Ramos (cell line): ENCODE measurements at regions not wholly inside any gene's neighbourhood (a gene's known extent, or its start where the extent isn't known, plus 50 kb on each side); places are given as distances from the start of the nearest gene placed in this dataset.
"Not testable (repeated sequence)": the region's sequence is repeated elsewhere in the genome, so short reads cannot be mapped to it uniquely, and the experiment has no call there.

Experiments
- in situ Hi-C: fragments of 300-500 bp; cut with MboI; formaldehyde crosslinking; loops from one replicate; pipeline ENCODE4 v1.14.3; 2022; ENCODE audit warnings: low sequenced_read_pairs; ENCODE audit not compliant: unreplicated experiment

DNA sequence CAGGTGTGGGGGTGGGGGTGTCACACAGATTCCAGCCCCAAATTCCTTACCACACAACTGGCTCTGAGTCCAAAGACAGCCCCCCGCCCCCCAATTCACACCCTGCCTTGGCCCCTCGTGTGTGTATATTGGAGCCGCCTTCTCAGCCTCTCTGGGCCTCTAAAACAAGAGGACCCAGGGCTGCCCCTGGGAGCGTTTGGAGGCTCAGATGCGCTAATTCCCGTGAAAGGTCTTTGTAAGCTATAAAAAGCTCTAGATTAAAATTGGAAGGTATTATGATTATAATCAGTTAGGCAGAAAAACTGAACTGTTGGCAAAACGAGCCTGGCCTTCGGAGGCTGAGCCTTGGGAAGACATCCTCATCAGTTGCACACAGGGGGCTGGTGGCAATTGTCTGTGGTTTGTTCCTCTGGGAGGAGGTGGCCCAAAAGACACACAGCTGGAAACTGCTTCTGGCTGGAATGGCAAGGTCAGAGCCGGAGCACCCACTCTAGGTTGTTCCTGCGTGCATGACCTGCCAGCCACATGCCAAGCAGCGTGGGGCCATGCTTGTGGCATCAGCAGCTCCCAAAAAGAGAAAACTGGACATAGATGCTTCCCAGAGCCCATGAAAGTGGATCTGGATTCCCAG is 118.5 kb downstream of the PHETA1 start:
- in situ Hi-C loops: no loop called here

GRCh38 chr12:111249757-111250156 is 119.1 kb downstream of the PHETA1 start:
- in situ Hi-C loops: no loop called here

GRCh38 chr12:111249018-111249370 is 119.9 kb downstream of the PHETA1 start:
- in situ Hi-C loops: no loop called here

- in situ Hi-C loops: no loop called here
Observed at GRCh38 chr12:111248236-111249017, 120.5 kb downstream of the PHETA1 start.

DNA sequence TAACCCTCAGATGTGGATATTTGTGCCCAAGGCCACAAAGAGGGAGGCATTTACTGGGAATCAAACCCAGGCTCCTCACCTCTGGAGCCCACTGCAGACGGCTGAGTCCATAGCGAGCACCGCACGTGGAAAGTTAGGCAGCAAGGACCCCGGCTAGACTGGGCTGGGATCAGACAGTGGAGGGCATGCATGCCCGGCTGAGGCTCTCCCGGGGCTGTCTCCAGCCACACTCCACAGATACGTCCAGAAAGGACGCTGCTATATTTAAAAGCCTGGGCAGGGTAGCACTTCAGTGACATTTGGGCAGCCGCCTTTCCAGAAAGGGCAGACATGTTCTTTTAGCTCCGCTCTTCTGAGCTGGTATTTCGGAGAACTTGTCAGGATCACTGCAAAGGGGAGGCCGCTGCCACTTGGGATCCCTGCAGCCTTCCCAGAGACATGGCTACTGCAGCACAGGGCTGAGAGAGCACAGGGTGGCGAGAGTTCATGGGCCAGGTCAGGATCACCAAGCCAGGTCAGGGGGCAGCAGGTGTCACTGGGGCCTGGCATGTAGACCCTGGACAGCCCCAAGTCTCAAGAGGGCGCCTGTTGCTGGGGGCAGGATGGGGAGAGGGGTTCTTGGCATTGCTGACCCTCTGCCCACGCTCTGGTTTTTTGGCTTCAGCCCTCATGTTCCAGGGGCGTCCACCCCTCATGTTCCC is 121.7 kb downstream of the PHETA1 start:
- in situ Hi-C loops: no loop called here

- in situ Hi-C loops: no loop called here
Observed at GRCh38 chr12:111246477-111247011, 122.4 kb downstream of the PHETA1 start.

- in situ Hi-C loops: no loop called here
Observed at GRCh38 chr12:111245701-111246476, 123.0 kb downstream of the PHETA1 start.

DNA sequence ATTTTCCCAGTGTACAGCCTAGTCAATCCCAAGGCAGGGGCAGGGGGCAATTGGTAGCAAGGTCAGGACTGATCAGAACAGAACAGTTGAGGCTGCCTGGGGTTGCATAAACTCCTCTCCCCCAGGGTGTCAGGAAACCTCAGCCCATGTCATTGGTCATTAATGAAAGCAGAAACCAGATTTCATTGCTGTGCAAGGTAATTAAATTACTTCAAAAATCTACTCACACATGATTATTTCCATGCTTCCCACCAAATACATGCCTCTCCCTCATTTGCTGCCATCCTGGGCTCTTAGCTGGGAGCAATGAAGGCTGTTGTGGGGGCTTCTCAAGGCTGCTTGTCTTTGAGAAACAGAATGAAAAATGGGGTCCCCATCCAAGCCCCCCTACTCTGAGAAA is 124.2 kb downstream of the PHETA1 start:
- in situ Hi-C loops: no loop called here

DNA sequence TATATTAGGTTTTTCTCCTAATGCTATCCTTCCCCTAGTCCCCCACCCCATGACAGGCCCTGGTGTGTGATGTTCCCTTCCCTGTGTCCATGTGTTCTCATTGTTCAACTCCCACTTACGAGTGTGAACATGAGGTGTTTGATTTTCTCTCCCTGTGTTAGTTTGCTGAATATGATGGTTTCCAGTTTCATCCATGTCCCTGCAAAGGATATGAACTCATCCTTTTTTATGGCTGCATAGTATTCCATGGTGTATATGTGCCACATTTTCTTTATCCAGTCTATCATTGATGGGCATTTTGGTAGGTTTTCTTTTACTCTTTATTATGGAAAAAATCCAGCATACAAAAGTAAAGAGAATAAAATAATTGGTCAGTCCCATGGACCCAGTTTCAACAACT is 126.1 kb downstream of the PHETA1 start:
- in situ Hi-C loops: not testable (repeated sequence)

DNA sequence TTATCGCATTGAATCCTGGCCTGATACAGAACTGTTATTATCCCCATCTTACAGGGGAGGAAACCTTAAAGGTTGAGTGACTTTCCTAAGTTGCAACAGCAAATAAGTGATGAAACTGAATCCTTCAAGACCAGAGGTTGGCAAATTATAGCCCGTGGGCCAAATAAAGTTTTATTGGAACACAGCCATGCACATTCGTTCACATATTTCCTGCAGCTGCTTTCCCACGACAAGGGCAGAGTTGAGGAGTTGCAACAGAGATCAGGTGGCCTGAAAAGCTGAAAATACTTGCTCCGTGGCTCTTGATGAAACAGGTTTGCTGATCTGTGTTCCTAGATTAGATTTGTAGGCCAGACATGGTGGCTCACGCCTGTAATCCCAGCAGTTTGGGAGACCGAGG is 126.7 kb downstream of the PHETA1 start:
- in situ Hi-C loops: no loop called here

GRCh38 chr12:111240374-111240773 is 128.5 kb downstream of the PHETA1 start:
- in situ Hi-C loops: no loop called here

DNA sequence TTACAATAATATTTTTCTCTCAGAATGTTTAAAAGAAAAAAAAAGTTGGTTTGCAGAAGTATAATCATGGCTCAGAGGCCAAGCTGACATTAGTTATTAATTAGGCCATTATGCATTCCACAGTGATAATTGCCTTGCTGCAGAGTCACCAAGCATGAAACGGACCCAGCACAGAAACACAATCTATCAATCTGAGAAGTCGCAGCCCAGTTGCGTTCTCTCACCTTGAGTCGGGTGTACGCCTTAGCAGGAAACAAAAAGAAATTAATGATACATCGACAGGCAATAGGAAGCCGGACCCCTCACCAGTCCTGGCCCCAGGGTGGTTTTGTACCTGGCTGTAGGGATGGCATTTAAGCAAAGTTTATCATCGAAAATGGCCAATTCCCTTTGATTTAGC is 129.7 kb downstream of the PHETA1 start:
- in situ Hi-C loops: no loop called here

- in situ Hi-C loops: no loop called here
Observed at GRCh38 chr12:111238075-111238734, 130.7 kb downstream of the PHETA1 start.

GRCh38 chr12:111234491-111234890 is 134.4 kb downstream of the PHETA1 start:
- in situ Hi-C loops: not testable (repeated sequence)

GRCh38 chr12:111233786-111234185 is 135.1 kb downstream of the PHETA1 start:
- in situ Hi-C loops: no loop called here

DNA sequence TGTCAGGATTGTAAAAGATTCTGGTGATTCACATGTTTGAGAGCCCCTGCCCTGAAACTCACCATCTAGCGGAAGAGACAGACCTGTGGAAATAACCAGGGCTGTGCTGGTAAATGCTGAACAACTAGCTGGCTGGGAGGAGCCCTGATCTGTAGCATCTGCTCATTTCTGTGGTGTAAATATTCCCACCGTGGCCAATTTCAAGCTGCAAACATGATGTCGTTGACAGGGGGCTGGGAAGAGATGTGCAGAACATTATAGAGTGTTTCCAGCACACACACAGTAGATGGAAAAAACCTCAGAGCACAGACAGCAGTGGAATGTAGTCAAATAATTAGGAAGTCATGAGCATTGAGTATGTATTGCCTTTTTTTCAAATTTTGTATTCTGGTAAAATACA is 138.2 kb downstream of the PHETA1 start:
- in situ Hi-C loops: no loop called here

- in situ Hi-C loops: no loop called here
Observed at GRCh38 chr12:111228916-111229666, 139.8 kb downstream of the PHETA1 start.

DNA sequence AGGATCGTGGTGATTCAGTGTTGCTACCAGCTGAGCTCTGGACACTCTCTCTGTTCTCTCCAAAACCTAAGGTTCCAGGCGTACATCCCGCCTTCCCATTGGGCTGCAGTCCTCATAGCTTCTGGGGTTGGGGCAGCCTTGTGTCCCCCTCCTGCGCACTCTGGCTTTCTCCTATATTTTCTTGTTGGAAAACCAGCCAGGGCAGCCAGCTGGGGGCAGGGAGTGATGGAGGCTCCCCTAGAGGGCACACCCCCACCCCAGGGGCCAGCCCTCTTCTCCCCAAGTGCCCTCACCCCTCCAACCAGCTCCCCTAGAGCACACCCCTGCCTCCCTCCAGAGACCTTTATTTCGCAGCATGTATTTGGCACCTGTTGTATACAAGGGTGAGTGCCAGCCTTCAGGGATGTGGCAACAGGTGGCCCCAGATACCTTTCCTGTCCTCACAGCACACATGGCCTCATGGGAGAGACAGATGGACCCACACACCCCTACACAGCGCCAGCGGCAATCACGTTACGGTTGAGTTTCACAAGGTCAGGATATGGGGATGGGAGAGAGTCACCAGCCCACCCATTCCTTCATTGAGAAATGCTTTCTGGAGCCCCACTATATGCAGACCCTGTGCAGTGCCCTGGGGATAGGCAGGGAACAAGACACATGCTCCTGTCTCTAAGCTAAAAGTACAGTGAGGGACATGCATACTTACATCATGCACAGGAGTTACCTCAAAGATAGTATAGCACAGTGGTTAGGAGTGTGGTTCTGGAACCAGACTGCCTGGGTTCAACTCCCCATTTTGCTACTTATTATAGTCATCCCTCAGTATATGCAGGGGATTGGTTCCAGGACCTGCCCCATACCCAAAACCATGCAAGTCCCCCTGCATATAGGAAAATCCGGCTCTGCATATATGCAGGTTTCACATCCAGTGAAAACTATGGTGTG is 141.1 kb downstream of the PHETA1 start:
- in situ Hi-C loops: no loop called here
